Panc1 (cell line): ENCODE measurements at regions not wholly inside any gene's neighbourhood (a gene's known extent, or its start where the extent isn't known, plus 50 kb on each side); places are given as distances from the start of the nearest gene placed in this dataset.

Source experiments
- CTCF ChIP-seq: fragments of 450-650 bp; IDR thresholded peaks from 2 replicates; pipeline ENCODE4 v1.5.1; 2017; ENCODE audit warnings: mild to moderate bottlenecking
- POLR2AphosphoS5 ChIP-seq: IDR thresholded peaks from 2 replicates; pipeline ENCODE4 v1.6.1; 2012; ENCODE audit warnings: mild to moderate bottlenecking, low read depth, low read length, moderate library complexity
- REST ChIP-seq, 2 experiments: IDR thresholded peaks; 2 replicates each; pipeline ENCODE4 v1.6.1; 2011 to 2012; ENCODE audit warnings: low read depth in 2 of 2, control low read depth in 1 of 2, low read length in 1 of 2, mild to moderate bottlenecking in 1 of 2, moderate library complexity in 1 of 2; ENCODE audit not compliant: insufficient read depth in 1 of 2
- SIN3A ChIP-seq: IDR thresholded peaks from 2 replicates; pipeline ENCODE4 v1.6.1; 2012; ENCODE audit warnings: low read depth, mild to moderate bottlenecking, low read length, moderate library complexity, borderline replicate concordance; ENCODE audit not compliant: insufficient read depth
- TCF7L2 ChIP-seq: IDR thresholded peaks from 2 replicates; pipeline ENCODE4 v1.6.1; 2011; ENCODE audit warnings: mild to moderate bottlenecking, low read depth, low read length, inconsistent platforms

GRCh38 chr16:22684574-22685458, 129.1 kb upstream of the HS3ST2 start:
- TF ChIP-seq CTCF (no peak), REST (IDR thresholded peaks at IDR 0.05; ENCODE audit: insufficient read depth in 1 of 2, low read depth in 2 of 2, low read length in 1 of 2) (no peak), POLR2AphosphoS5 (no peak), SIN3A (no peak), TCF7L2 (no peak)
